ENCODE measurements at regions not wholly inside any gene's neighbourhood (a gene's known extent, or its start where the extent isn't known, plus 50 kb on each side); places are given as distances from the start of the nearest gene placed in this dataset.
"Not testable (repeated sequence)": the region's sequence is repeated elsewhere in the genome, so short reads cannot be mapped to it uniquely, and the experiment has no call there.

GRCh38 chr7:12831024-12831423 lies 143.6 kb downstream of the ARL4A start:
- peaks cover 0 to 15% (median 5%) of the 10 kb centered on the region in 12 donors for H3K9me3 ChIP-seq
- ATAC-seq, result no peak
- 74 to 87% (median 81%) methylated on average over 3 of the region's 3 CpGs for WGBS, 4 donors
- intact Hi-C loops (cut with DNase I), result no loop called here
- peaks cover 0 to 5% (median 0%) of the 10 kb centered on the region in 12 donors for H3K4me1 ChIP-seq
- TF ChIP-seq CTCF (IDR thresholded peaks at IDR 0.05), result no peak
- no peak for TF ChIP-seq POLR2A (IDR thresholded peaks at IDR 0.05)
- H3K27me3 ChIP-seq, result no peaks in the 10 kb centered on the region
- DNase-seq, result no peak
- no peak overlapping the region for H3K4me3 ChIP-seq
- H3K36me3 ChIP-seq, result no peaks in the 10 kb centered on the region
- no peak overlapping the region for H3K27ac ChIP-seq

DNA sequence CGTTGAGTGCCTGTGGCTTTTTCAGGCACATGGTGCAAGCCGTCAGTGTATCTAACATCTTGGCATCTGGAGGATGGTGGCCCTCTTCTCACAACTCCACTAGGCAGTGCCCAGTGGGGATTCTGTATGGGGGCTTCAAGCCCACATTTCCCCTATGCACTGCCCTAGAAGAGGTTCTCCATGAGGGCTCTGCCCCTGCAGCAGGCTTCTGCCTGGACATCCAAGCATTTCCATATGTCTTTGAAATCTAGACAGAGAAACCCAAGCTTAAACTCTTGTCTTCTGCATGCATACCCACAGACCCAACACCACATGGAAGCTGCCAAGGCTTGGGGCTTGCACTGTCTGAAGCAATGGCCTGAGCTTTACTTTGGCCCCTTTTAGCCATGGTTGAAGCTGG lies 146.4 kb downstream of the ARL4A start:
- WGBS, 4 donors, result 99 to 100% (median 100%) methylated on average over 1 to 2 of the region's 2 CpGs
- H3K27ac ChIP-seq, result no peak overlapping the region
- DNase-seq (no peak), ATAC-seq (no peak)
- no peak overlapping the region for H3K4me3 ChIP-seq
- H3K27me3 ChIP-seq, result no peaks in the 10 kb centered on the region
- peaks cover 0 to 15% (median 5%) of the 10 kb centered on the region in 12 donors for H3K9me3 ChIP-seq
- H3K4me1 ChIP-seq, result no peaks in the 10 kb centered on the region
- no peaks in the 10 kb centered on the region for H3K36me3 ChIP-seq
- TF ChIP-seq POLR2A (IDR thresholded peaks at IDR 0.05) (no peak), CTCF (IDR thresholded peaks at IDR 0.05) (no peak)
- intact Hi-C loops (cut with DNase I), result no loop called here

DNA sequence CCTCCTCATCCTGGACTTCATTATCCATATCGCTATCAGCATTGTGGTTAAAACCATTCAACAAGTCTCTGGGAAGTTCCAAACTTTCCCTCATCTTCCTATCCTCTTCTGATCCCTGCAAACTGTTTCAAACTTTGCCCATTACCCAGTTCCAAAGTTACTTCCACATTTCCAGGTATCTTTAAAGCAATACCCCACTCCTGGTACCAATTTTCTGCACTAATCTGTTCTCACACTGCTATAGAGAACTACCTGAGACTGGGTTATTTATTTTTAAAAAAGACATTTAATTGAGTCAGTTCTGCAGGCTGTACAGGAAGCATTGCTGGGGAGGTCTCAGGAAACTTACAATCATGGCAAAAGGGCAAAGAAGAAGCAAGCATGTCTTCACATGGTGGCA lies 147.3 kb downstream of the ARL4A start:
- no peak for TF ChIP-seq POLR2A (IDR thresholded peaks at IDR 0.05)
- TF ChIP-seq CTCF (IDR thresholded peaks at IDR 0.05), result no peak
- no peaks in the 10 kb centered on the region for H3K27me3 ChIP-seq
- H3K36me3 ChIP-seq, result no peaks in the 10 kb centered on the region
- intact Hi-C loops (cut with DNase I), result no loop called here
- no peak overlapping the region for H3K27ac ChIP-seq
- no peak overlapping the region for H3K4me3 ChIP-seq
- H3K4me1 ChIP-seq, result no peaks in the 10 kb centered on the region
- 95 to 98% (median 96%) methylated on average over 1 of the region's 1 CpG for WGBS, 4 donors
- peaks cover 0 to 15% (median 5%) of the 10 kb centered on the region in 12 donors for H3K9me3 ChIP-seq
- ATAC-seq (no peak), DNase-seq (no peak)

DNA sequence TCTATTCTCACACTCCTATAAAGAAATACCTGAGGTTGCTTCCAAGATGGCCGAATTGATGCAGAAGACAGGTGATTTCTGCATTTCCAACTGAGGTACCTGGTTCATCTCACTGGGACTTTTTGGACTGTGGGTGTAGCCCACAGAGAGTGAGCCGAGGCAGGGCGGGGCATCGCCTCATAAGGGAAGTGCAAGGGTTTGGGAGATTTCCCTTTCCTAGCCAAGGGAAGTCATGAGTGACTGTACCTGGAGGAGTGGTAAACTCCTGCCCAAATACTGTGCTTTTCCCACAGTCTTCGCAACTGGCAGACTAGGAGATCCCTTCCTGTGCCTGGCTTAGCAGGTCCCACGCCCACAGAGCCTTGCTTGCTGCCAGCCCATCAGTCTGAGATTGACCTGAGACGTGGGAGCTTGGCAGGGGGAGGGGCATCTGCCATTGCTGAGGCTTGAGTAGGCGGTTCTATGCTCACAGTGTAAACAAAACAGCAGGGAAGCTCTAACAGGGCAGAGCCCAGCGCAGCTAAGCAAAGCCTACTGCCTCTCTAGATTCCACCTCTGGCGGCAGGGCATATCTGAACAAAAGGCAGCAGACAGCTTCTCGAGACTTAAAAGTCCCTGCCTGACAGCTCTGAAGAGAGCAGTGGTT lies 152.2 kb downstream of the ARL4A start:
- TF ChIP-seq CTCF (IDR thresholded peaks at IDR 0.05), result no peak
- TF ChIP-seq POLR2A (IDR thresholded peaks at IDR 0.05), result no peak
- H3K27ac ChIP-seq, result no peak overlapping the region
- H3K36me3 ChIP-seq, result no peaks in the 10 kb centered on the region
- DNase-seq (peak in 1 of 5 donors; percentile 10), ATAC-seq (no peak)
- peaks cover 0 to 15% (median 0%) of the 10 kb centered on the region in 12 donors for H3K9me3 ChIP-seq
- H3K4me3 ChIP-seq, result peak overlapping the region in 1 of 12 donors; percentile 21
- 72 to 81% (median 77%) methylated on average over 10 to 11 of the region's 11 CpGs for WGBS, 4 donors
- no peaks in the 10 kb centered on the region for H3K27me3 ChIP-seq
- intact Hi-C loops (cut with DNase I), result no loop called here
- H3K4me1 ChIP-seq, result no peaks in the 10 kb centered on the region

DNA sequence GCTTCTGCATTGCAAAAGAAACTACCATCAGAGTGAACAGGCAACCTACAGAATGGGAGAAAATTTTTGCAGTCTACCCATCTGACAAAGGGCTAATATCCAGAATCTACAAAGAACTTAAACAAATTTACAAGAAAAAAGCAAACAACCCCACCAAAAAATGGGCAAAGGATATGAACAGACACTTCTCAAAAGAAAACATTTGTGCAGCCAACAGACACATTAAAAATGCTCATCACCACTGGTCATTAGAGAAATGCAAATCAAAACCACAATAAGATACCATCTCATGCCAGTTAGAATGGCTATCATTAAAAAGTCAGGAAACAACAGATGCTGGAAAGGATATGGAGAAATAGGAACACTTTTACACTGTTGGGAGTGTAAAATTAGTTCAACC lies 157.3 kb downstream of the ARL4A start:
- DNase-seq, H3K27me3 ChIP-seq: not testable (repeated sequence)

More for the DNA sequence above, 157.3 kb downstream of the ARL4A start:
- peaks cover 0 to 41% (median 15%) of the 10 kb centered on the region in 12 donors for H3K9me3 ChIP-seq
- H3K36me3 ChIP-seq; ATAC-seq; intact Hi-C loops (cut with DNase I); H3K4me1 ChIP-seq; H3K27ac ChIP-seq; H3K4me3 ChIP-seq: not testable (repeated sequence)

Data from heart left ventricle (tissue), 16 donors.